OCI-LY1 (cell line): ENCODE measurements at regions not wholly inside any gene's neighbourhood (a gene's known extent, or its start where the extent isn't known, plus 50 kb on each side); places are given as distances from the start of the nearest gene placed in this dataset.

Source experiments
- EZH2 ChIP-seq: fragments of 200-600 bp; sonication (generic), shearing (Covaris generic); IDR thresholded peaks from 2 replicates; pipeline ENCODE4 v1.8.0; 2017; ENCODE audit warnings: borderline replicate concordance, mixed run types, mild to moderate bottlenecking, antibody characterized with exemption, low read length, moderate library complexity, mixed read lengths
- TF ChIP-seq, protein P1 (sequence below): fragments of 200-600 bp; sonication (generic), shearing (Covaris generic); IDR thresholded peaks from 2 replicates; pipeline ENCODE4 v1.5.1; 2017; ENCODE audit warnings: mild to moderate bottlenecking, antibody characterized with exemption, low read length, moderate library complexity, mixed read lengths

DNA sequence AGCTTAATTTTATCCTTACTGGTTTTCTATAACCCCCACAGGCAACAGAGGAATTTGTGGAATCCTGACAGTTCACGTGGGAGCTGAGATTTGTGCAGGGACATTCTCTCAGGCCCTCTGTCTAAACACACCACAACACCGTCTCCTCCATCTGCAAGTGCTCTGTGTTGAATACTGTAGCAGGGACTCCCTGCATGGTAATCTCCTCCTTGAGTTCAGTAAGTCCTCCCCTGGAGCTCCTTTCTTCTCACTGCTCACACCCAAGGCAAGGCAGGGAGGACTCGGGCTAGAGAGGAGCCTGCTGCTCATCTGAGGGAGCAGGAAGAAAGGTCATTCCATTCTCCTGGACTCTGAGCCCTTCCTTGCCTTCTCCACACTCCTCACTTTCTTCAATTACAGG lies 348.2 kb downstream of the KCTD12 start:
- TF ChIP-seq, protein P1, sequence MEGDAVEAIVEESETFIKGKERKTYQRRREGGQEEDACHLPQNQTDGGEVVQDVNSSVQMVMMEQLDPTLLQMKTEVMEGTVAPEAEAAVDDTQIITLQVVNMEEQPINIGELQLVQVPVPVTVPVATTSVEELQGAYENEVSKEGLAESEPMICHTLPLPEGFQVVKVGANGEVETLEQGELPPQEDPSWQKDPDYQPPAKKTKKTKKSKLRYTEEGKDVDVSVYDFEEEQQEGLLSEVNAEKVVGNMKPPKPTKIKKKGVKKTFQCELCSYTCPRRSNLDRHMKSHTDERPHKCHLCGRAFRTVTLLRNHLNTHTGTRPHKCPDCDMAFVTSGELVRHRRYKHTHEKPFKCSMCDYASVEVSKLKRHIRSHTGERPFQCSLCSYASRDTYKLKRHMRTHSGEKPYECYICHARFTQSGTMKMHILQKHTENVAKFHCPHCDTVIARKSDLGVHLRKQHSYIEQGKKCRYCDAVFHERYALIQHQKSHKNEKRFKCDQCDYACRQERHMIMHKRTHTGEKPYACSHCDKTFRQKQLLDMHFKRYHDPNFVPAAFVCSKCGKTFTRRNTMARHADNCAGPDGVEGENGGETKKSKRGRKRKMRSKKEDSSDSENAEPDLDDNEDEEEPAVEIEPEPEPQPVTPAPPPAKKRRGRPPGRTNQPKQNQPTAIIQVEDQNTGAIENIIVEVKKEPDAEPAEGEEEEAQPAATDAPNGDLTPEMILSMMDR = no peak
- no peak for TF ChIP-seq EZH2
